Natural killer cell (primary cell): ENCODE measurements at regions not wholly inside any gene's neighbourhood (a gene's known extent, or its start where the extent isn't known, plus 50 kb on each side); places are given as distances from the start of the nearest gene placed in this dataset.

Source experiments
- ATAC-seq, 3 donors: fragments of 150-1000 bp in 2 of 3; fragments of 200-7000 bp in 1 of 3; cut with Tn5 transposase; 1 replicate in 1 of 3; 2 replicates in 2 of 3; pipeline ENCODE4 v1.10.0; 2021; ENCODE audit warnings: mild to moderate bottlenecking in 2 of 3, moderate library complexity in 2 of 3
- DNase-seq, 2 donors: peaks; one replicate each; pipeline versions ENCODE4 v3.0.0 to v3.0.0-alpha.2; 2013 to 2021; ENCODE audit warnings: mixed read lengths in 1 of 2
- H3K27ac ChIP-seq: one replicate; pipeline ENCODE4 v1.5.1; 2013; ENCODE audit warnings: mild to moderate bottlenecking, low read length
- H3K27me3 ChIP-seq: one replicate; pipeline ENCODE4 v1.6.1; 2013; ENCODE audit warnings: low read length; ENCODE audit not compliant: control insufficient read depth, insufficient read depth
- H3K36me3 ChIP-seq: one replicate; pipeline ENCODE4 v1.6.1; 2013; ENCODE audit warnings: low read length; ENCODE audit not compliant: control insufficient read depth, insufficient read depth
- H3K4me1 ChIP-seq: one replicate; pipeline ENCODE4 v1.6.1; 2013; ENCODE audit warnings: low read length; ENCODE audit not compliant: control insufficient read depth, insufficient read depth
- H3K4me3 ChIP-seq: one replicate; pipeline ENCODE4 v1.5.1; 2013; ENCODE audit warnings: low read length
- H3K9me3 ChIP-seq: one replicate; pipeline ENCODE4 v1.6.1; 2013; ENCODE audit warnings: low read length; ENCODE audit not compliant: control insufficient read depth, insufficient read depth
- H3K27ac Mint-ChIP-seq, 2 donors: one replicate each; pipeline ENCODE4 v1.8.0; 2022; ENCODE audit warnings: mild to moderate bottlenecking in 2 of 2, mixed read lengths in 2 of 2, moderate library complexity in 1 of 2
- H3K27me3 Mint-ChIP-seq, 2 donors: one replicate each; pipeline ENCODE4 v1.8.0; 2022; ENCODE audit warnings: low read depth in 2 of 2, mixed read lengths in 2 of 2
- H3K36me3 Mint-ChIP-seq: one replicate; pipeline ENCODE4 v1.8.0; 2022; ENCODE audit warnings: mixed read lengths
- H3K4me1 Mint-ChIP-seq, 2 donors: one replicate each; pipeline ENCODE4 v1.8.0; 2022; ENCODE audit warnings: mixed read lengths in 2 of 2
- H3K4me3 Mint-ChIP-seq: one replicate; pipeline ENCODE4 v1.8.0; 2022; ENCODE audit warnings: mild to moderate bottlenecking, moderate library complexity, mixed read lengths
- H3K9me3 Mint-ChIP-seq, 2 donors: one replicate each; pipeline ENCODE4 v1.8.0; 2022; ENCODE audit warnings: mixed read lengths in 2 of 2
- CTCF ChIP-seq: fragments of 200-600 bp; IDR thresholded peaks from one replicate; pipeline ENCODE4 v1.8.0; 2022; ENCODE audit warnings: antibody characterized with exemption
- WGBS: methylation state at CpG from one replicate; pipeline ENCODE4 v1.1.7; 2013; ENCODE audit warnings: missing lambda C conversion rate; ENCODE audit not compliant: insufficient coverage; 5-methylcytosine and 5-hydroxymethylcytosine counted together
- intact Hi-C: fragments of 100-400 bp; cut with micrococcal nuclease; formaldehyde crosslinking; loops from one replicate; pipeline ENCODE4 v1.14.2; 2022

GRCh38 chr20:23165307-23165750 lies 79.2 kb upstream of the CD93 start:
- no peak for ATAC-seq
- no peaks in the 10 kb centered on the region for H3K4me1 Mint-ChIP-seq

GRCh38 chr20:23164176-23164601 lies 78.1 kb upstream of the CD93 start:
- Mint-ChIP-seq H3K27me3 (no peaks in the 10 kb centered on the region), H3K9me3 (no peaks in the 10 kb centered on the region), H3K4me3 (no peak overlapping the region), H3K36me3 (no peaks in the 10 kb centered on the region), H3K27ac (no peak overlapping the region), H3K4me1 (peaks cover 6 to 8% of the 10 kb centered on the region in 2 donors)
- Histone ChIP-seq H3K27ac (no peak overlapping the region), H3K4me1 (peaks cover 15% of the 10 kb centered on the region), H3K36me3 (no peaks in the 10 kb centered on the region), H3K9me3 (no peaks in the 10 kb centered on the region), H3K27me3 (no peaks in the 10 kb centered on the region), H3K4me3 (no peak overlapping the region)
- WGBS = 90% methylated on average over 13 of the region's 13 CpGs
- ATAC-seq (no peak), DNase-seq (no peak)
- no peak for TF ChIP-seq CTCF
- intact Hi-C loops = no loop called here

More at GRCh38 chr20:23165307-23165750, 79.2 kb upstream of the CD93 start:
- H3K36me3 ChIP-seq = no peaks in the 10 kb centered on the region
- intact Hi-C loops = no loop called here
- no peak overlapping the region for H3K27ac Mint-ChIP-seq
- H3K9me3 ChIP-seq = no peaks in the 10 kb centered on the region
- DNase-seq = no peak
- 79% methylated on average over 12 of the region's 12 CpGs for WGBS
- no peaks in the 10 kb centered on the region for H3K27me3 Mint-ChIP-seq
- no peaks in the 10 kb centered on the region for H3K9me3 Mint-ChIP-seq
- H3K36me3 Mint-ChIP-seq = no peaks in the 10 kb centered on the region
- H3K27ac ChIP-seq = no peak overlapping the region
- no peak overlapping the region for H3K4me3 Mint-ChIP-seq
- no peak for TF ChIP-seq CTCF
- H3K27me3 ChIP-seq = no peaks in the 10 kb centered on the region
- no peak overlapping the region for H3K4me3 ChIP-seq
- H3K4me1 ChIP-seq = peaks cover 15% of the 10 kb centered on the region

GRCh38 chr20:23163562-23163961 lies 77.4 kb upstream of the CD93 start:
- H3K9me3 Mint-ChIP-seq = no peaks in the 10 kb centered on the region
- no peak for TF ChIP-seq CTCF
- H3K4me1 Mint-ChIP-seq = peaks cover 8 to 11% of the 10 kb centered on the region in 2 donors
- H3K4me3 Mint-ChIP-seq = no peak overlapping the region
- Histone ChIP-seq H3K27ac (no peak overlapping the region), H3K27me3 (no peaks in the 10 kb centered on the region), H3K4me1 (peaks cover 18% of the 10 kb centered on the region), H3K36me3 (no peaks in the 10 kb centered on the region), H3K9me3 (no peaks in the 10 kb centered on the region), H3K4me3 (no peak overlapping the region)
- intact Hi-C loops = no loop called here
- WGBS = 96% methylated on average over 6 of the region's 6 CpGs
- no peak for DNase-seq
- H3K36me3 Mint-ChIP-seq = no peaks in the 10 kb centered on the region
- no peak for ATAC-seq
- no peaks in the 10 kb centered on the region for H3K27me3 Mint-ChIP-seq
- no peak overlapping the region for H3K27ac Mint-ChIP-seq

- no peak overlapping the region for H3K27ac ChIP-seq
- Mint-ChIP-seq H3K36me3 (no peaks in the 10 kb centered on the region), H3K4me1 (peaks cover 8 to 11% of the 10 kb centered on the region in 2 donors), H3K27me3 (no peaks in the 10 kb centered on the region), H3K9me3 (no peaks in the 10 kb centered on the region), H3K27ac (no peak overlapping the region), H3K4me3 (no peak overlapping the region)
- 86% methylated on average over 5 of the region's 5 CpGs for WGBS
- intact Hi-C loops = no loop called here
- H3K4me3 ChIP-seq = no peak overlapping the region
- no peak for TF ChIP-seq CTCF
- no peaks in the 10 kb centered on the region for H3K9me3 ChIP-seq
- no peaks in the 10 kb centered on the region for H3K36me3 ChIP-seq
- DNase-seq = no peak
- ATAC-seq = no peak
- H3K4me1 ChIP-seq = peaks cover 18% of the 10 kb centered on the region
- no peaks in the 10 kb centered on the region for H3K27me3 ChIP-seq
These were observed 76.8 kb upstream of the CD93 start for GRCh38 chr20:23162887-23163286.
